Fibroblast of skin of right quadriceps (primary cell): ENCODE measurements at regions not wholly inside any gene's neighbourhood (a gene's known extent, or its start where the extent isn't known, plus 50 kb on each side); places are given as distances from the start of the nearest gene placed in this dataset.

ENCODE experiments used
- DNase-seq: peaks from one replicate; pipeline ENCODE4 v3.0.0-alpha.2; 2013

DNA sequence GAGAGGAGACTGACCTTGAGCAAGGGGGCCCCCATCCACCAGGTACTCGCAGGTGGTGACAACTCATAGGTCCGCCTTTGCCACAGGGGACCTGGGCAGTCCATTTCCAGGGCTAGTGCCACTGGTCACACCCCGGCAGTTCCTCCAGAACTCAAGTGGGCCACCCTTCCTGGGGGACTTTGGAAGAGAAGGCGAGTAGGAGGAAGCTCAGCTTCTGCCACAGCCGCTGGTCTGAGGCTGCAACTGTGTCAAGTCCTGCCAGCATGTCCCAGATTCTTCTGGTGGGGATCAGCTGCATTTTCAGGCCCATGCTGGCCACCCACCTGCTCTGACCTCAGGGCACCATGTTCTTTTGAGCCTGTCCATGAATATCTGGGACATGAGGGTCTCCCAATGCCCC, 423.9 kb upstream of the MYT1L start:
- DNase-seq, result no peak

DNA sequence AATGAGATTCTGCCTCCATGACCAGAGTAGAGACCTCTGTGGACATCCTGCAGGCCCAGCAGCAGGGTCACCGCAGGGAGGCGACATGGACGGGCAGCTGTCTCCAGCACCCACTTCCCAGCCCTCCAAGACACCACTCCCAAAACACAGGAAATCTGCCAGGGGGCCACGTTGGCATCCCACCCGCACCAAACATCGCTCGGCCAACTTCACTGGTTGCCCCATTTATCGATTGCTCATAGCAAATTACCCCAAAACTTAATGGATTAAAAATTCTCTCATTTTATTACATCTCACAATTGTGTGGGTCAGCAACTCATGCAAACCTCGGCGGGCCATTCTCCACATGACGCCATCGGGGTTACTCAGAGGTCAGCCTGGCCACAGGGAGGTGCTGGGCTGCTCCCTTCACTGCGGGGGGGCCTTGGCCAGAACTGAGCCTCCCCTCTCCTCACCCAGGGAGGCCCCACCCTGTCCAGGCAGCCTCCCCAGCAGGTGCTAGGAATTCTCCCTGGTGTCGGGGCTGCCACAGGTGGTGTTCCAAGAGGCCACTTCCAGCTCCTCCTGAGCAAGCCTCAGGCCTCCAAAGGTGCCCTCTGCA, 420.7 kb upstream of the MYT1L start:
- DNase-seq, result no peak

DNA sequence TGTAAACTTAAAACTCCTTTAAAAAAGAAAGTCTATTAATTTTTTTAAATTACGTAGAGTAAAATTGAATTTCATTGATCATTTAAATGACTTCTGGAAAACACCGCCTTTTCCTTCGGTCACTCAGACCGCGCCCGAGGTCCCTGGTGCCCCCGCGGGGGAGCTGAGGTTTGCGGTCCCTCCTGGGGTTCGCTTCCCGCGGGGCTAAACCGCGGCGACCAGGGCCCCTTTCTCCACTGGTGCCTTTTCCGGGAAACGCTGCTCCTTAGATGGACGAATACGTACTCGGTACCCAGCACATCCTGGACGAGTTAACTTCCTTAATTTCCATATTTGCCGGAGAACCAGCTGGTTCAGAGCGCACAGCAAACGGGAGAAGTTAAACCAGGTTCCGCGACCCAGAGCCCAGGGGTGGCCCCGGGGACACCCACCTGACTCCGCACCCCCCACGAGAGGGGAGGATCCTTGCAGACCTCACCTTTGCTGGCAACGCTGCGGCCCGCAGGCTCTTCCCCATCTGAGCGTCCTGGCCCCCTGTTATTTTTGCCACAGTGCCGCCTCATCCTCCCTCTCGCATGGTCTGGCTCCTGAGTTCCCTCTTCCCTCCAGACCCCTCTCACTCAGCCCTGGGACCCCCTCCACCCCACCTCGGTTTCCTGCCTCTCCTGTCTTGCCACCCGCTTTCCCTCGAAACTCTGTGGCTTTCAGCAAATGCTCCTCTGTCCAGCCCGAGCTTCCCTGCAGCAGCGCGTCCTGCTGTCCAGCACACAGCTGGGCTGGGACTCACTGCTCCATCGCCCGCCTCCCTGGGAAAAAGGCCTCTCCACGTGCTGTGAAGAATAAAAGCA, 420.0 kb upstream of the MYT1L start:
- no peak for DNase-seq

DNA sequence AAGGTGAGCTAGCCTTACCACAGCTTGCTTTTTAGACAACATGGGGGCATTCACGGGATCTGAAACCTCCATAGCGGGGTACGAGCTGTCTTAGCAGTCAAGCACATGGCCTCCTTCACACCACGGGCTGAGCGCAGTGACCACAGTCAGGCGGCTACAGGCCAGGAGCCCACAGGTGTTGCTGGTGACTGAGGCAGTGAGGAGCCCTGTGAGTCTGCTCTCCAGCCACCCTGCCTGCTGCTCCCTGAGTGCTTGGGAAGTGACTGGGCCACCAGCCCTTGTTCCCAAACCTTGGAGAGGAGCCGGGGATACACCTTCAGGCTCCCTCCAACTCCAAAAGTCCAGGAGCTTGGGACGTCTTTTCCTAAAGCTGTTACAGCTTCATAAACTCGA, 418.1 kb upstream of the MYT1L start:
- no peak for DNase-seq

DNA sequence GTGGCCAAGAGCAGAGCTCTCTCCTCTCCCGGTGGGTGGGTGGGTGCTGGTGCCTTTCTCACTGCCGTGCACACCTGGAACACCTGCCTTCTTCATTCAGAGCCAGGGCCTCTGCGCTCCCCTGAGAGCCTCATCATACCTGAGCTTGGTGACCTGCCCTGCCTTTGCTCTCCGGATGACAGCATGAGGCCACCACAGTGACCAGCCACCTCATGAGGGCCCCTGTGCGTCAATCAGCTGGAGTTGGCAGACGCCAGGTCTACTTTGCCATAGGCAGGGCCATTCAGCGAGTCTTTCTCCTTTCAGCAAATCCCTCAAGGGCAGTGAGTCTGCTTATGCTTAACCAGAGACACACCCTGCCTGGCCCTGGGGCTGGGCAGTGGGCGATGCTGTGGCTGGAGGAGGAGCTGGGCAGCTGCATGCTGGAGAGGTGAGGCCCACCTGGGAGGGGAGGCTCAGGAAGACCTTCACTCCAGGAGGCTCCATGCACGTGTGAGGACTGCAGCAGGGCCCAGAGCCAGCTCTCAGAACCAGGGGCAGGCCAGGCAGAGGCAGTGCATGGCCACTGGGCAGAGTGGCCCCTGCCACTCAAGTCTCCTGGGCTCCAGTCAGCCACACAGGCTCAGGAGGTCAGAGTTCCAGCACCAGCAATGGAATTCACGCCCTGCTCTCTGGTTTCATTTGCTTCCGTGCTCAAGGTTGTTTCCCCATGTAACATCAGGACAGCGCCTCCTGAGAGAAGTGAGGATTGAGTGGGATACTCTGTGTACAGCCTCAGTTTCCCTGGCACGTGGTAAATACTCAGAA, 417.5 kb upstream of the MYT1L start:
- no peak for DNase-seq

DNA sequence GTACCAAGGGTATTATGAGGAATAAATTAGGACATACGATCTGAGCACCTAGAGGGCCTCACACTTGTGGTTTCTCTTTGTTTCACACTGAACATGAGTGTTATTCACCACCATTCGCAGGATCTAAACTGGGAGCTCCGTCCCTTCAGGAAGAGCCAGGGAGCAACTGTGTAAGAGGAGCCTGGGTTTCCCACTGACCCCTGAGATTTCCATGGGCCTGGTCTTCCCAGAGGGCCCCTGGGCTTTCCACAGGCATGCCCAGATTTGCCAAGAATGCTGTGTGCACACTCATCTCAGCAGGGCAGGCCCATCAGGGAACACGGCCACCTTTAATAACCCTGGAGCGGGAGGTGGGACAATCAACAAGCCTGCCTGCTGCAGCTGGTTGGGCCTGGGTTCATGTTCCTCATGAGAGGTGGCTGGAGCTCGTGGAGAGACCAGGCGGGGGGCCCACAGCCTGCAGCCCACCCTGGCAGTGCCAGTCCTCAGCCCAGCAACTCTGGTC, 416.8 kb upstream of the MYT1L start:
- no peak for DNase-seq

DNA sequence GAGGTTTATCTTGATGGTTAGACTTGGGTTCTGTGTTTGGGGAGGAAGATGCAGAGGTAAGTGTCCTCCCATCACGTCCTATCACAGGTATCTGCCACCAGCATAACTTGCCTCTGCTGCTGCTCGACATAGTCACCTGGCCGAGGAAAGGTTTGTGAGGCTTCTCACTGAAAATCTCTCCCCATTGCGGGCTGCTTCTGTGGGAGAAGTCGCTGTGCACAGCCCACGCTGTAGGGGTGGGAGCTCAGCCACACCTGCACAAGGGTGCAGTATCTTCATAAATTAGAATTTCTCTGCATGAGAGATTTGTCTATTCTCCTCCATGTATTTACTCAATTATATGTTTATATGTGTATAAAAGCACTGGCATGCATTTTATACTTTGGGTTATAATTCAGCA, 415.7 kb upstream of the MYT1L start:
- no peak for DNase-seq

DNA sequence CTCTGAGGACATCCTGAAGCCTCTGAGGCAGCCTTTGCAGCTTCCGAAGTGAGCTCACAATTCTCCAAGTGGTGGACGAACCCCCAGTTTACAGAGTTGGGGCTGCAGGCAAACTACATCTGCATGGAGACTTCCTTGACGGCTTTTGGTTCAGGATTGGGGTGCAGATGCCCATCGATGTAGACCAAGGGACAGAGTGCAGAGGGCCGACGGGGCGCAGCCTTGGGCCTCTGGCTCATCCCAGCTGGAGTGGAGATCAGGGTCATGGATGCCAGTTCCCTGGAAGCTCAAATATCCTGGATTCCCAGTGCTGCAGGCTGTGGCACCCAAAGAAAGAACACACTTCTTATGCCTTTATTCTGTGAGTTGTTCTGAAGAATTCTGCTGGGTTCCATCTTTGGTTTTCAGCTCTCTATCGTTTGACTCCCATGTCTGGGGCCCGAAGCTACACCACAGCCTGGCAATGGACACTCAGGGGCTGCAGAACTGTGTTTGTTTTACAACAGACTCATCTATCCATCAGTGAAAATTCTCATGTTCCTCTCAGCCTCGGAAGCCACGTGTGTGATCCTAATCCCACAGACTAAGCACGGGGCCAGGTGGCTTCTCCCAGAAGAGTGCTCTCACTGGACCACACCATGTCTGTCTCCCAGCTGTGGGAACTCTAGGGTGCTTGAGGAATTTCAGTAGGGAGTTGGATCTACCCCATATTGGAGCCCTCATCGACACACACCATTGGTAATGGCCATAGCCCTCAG, 414.1 kb upstream of the MYT1L start:
- DNase-seq, result no peak

DNA sequence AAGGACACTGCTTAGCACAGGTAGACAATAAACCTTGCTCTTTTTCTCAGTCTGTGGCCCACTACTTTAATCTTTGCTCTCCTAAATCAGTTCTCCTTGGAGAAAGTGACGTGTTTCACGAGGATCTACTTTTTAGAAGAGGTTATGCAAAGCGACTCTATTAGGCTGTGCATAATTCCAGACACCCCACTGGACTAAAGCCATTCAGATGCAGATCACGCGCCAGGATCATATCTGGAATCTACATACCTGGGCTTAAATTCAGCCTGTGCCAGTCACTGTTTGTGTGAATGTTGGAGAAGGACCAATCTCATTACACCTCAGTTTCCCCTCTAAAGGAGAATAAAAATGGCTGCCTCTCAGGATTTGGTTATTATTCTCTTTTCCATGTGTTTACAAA, 413.0 kb upstream of the MYT1L start:
- DNase-seq, result no peak

DNA sequence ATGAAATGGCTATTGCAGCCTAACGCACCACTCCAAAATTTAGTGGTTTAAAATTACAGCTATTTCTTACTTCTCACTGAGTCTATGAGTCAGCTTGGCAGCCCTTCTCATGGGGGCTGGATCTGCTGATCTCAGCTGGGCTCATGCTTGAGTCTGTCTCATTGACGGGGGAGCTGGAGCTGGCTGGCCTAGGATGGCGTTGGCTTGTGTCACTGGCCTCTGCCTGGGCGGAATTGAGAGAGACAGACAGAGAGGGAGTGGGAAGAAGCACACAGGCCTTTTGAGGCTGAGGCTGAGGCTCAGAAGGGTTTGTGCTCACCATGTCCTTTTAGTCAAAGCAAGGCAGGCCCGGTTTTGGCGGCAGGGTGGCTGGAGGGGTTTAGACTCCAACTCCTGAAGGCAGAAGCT, 412.1 kb upstream of the MYT1L start:
- peak; percentile 13 for DNase-seq

DNA sequence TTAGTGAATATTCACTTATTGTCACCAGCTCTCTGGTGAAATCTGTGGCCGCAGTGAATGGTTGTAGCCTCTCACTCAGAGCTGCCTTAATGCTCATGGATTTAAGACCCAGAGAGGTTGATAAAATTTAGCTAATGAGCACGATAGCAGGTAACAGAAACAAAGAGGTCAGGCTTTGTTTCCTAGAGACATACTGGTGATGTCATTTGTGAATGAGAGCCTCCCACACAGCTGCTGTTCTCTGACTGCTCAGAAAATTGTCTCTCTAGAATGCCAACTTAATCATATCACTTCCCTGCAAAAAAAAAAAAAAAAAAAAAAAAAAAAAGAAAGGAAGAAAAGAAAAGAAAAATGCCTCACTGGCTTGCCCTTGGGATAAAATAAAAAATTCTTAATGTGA, 411.7 kb upstream of the MYT1L start:
- no peak for DNase-seq

DNA sequence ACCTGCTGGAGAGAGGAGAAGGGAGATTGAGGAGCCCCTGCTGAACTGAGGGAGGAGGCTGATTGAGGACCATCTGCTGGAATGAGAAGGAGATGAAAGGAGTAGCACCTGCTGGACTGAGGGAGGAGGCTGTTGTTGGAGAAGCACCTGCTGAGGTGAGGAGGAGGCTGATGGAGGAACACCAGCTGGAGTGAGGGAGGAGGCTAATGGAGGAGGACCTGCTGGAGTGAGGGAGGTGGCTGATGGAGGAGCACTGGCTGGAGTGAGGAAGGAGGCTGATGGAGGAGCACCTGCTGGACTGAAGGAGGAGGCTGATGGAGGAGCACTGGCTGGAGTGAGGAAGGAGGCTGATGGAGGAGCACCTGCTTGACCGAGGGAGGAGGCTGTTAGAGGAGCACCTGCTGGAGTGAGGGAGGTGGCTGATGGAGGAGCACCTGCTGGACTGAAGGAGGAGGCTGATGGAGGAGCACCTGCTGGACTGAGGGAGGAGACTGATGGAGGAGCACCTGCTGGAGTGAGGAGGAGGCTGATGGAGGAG, 409.2 kb upstream of the MYT1L start:
- no peak for DNase-seq

DNA sequence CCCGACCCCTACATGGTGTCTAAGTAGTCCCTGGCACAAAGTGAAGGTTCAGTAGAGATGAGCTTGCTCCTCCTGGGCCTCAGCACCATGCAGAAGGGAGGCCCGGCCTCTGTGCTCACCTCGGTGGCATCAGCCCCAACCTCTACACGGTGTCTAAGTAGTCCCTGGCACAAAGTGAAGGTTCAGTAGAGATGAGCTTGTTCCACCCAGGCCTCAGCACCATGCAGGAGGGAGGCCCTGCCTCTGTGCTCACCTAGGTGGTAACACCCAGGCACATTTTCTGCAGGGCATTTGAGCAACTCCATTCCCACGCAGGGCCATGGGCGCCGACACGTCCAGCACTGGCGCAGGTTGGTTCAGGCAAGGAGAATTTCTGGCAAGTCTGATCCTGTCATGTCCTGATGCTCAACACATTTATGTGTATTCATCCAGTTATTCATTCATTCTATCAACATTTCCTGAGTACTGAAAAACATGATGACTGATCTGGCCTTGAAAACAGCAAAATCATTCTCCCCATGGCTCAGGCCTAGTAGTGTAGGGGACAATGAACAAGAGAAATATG, 408.2 kb upstream of the MYT1L start:
- DNase-seq, result no peak

DNA sequence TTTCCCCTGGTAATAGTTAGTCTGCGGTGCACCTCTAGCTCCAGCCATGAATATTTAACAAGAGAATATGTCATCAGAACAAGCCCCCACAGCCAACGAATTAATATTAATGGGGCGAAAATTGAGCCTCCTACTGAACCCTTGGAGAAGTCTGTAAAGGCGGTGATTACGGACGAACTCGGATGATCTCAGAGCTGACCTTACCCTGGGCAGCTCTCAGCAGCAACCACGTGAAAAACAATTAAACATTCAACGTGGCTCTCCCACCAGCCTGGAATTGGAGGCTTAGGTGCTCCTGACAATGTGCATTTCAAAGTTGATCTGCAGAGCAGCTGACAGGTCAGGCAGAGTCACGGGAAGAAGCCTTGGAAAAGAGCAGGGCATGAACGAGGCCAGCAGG, 407.6 kb upstream of the MYT1L start:
- DNase-seq, result no peak

DNA sequence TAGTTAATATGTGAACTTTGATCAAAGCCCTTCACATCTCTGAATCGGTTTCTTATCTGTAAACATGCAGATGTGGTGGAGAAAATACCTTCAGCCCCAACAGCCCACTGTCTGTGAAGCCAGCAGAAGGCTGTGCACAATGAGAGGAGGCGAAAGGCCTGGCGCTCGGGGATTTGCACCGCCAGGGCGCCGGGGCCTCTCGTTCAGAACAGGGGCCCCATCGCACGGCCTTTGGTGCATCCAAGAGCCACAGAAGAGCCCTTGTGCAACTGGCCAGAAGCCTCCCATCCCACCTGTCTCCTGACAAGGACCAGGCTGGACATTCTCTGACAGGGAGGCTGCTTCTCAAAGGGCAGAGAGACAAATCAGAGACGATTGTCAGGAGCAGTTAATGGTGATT, 407.2 kb upstream of the MYT1L start:
- DNase-seq, result no peak

DNA sequence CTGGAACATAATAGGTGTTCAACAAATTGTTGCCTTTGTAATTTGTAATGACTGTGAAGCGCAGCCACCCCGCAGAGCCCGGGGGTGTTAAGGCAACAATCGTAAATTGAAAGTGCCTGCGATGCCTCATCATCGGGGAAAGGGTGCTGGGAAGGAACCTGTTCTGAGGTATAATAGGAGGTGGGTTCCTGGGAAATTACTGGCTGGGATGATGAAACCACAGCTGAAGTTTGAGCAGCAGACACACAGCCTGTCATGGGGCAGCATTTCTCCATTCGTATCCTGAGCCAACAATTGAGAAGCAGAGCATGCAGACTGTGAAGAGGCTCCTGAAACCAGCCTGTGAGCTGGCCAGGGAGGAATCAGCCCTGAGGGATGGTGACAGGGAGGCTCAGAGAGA, 404.0 kb upstream of the MYT1L start:
- no peak for DNase-seq

DNA sequence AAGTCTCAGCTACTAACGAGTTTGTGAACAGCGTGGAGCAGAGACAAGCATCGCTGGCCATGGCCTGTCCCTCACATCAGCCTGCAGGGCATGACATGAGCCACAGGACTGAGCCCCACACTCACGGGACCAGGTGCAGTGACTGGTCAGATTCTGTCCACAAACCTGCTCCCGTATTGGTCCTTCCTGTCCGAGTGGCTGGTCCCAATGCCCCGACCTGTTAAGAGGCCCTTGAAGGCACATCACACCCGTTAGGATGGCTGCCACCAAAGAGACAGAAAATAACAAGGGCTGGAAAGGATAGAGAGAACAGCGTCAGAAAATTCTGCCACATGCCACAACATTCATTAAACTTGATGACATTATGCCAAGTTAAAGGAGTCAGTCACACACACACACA, 403.2 kb upstream of the MYT1L start:
- no peak for DNase-seq

DNA sequence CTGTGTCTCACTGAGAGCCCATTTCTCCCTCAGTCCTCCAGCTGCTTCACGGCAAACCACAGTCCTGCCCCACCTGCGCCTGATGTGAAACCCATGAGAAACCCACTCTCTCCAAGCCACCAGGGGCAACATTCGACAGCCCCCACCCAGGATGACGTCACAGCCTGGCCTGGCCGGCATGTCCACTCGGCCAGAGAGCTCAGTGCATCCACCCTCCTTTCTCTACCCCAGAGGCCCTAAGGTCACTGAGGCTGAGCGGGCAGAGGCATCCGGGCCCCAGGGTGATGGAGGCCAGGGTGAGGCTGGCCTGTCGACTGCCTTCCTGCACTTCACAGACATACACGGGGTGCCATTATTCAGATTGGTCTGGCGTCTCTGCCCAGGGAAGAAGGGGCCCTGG, 402.7 kb upstream of the MYT1L start:
- no peak for DNase-seq

DNA sequence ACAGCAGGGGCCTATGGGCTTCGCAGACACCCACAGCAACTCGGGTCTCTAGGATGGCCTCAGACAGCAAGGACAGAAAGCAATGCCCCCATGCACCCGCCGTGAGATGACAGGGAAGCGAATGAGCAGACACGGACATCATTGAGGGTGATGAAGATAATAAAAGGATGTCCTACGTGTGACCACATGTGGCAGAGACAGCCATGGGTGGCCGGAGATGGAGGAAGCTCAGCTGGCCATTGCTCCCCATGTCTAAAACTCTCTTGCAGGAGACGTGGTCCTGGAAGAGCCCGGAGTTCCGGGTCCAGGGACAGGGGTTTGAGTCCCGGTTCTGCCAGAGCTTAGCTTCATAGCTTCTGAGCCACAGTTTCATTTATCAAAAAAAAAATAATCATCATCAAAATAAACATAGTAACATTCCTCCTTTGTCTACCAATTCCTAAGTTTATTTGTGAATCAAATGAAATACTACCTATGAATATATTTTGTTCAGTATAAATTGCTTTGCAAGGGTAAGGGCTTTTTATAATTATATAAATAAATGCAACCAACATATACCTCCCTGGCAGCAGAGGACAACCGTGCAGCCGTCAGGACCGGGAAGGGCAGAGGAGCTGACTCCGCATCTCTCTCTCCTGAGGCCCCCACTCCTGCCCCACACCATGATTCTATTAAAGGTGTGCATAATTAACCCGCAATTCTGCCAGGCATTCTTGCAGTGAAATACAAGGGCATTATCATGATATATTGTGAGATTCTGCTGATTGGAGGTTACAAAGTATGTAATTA, 401.4 kb upstream of the MYT1L start:
- DNase-seq, result no peak

DNA sequence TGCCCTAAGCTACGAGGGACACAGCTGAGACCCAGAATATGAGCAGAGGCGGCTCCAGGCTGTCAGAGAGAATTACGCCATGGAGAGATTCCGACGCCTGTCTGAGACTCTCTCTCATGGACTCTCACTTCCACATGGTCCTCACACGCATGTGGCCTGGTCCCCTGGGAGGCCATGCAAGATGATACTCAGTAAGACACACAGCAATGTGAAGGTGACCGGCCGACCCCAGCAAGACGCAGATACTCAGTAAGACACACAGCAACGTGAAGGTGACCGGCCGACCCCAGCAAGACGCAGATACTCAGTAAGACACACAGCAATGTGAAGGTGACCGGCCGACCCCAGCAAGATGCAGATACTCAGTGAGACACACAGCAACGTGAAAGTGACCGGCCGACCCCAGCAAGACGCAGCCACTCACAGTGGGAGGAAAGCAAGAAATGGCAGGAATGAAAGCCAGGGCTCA, 400.8 kb upstream of the MYT1L start:
- DNase-seq, result no peak

DNA sequence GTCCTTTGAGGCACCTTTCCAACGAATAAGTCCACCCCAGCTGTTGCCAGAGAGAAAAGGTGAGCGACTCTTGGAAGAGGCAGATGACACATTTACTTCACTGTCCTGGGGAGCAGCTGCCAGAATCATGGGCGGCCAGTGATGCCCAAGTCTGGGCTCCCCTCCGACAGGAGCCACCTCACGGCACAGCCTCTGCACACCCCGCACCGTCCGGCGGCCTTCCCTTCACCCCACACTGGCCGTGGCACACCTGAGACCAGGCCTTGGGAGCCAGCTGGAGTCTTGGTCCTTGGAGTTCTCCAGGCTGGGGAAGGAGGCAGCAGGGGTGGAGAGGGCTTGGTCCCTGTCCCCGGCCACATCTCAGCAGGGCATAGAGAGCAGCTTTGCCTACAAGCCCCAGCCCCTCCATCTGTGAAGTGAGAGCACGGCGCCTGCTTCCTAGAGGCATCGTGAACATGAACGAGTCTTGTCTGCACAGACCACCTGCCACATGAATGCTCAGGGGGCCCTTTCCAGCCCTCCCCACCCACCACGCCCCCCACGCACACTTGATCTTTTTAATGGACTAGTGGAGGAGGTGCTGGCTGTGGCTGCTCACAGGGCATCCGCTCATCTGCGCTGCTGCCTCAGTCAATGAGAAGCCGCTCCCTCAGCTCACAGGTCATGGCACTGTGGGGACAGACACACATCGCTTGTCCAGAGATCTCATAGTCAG, 400.2 kb upstream of the MYT1L start:
- no peak for DNase-seq
